Panc1 (cell line): ENCODE measurements at regions not wholly inside any gene's neighbourhood (a gene's known extent, or its start where the extent isn't known, plus 50 kb on each side); places are given as distances from the start of the nearest gene placed in this dataset.

Source experiments
- ATAC-seq: fragments of 200-7000 bp; cut with Tn5 transposase; 2 replicates; pipeline ENCODE4 v1.9.1; 2020; ENCODE audit warnings: mild to moderate bottlenecking, moderate library complexity
- BruUV-seq: library from RNA; stranded (reverse); fragments of 400-500 nt; replicated peaks from 2 replicates; lab custom pipeline; 2021; lab: Mats Ljungman, UMichigan
- CTCF ChIA-PET: fragments of 300-600 bp; sonication (Branson Sonifier 250); formaldehyde crosslinking; loops from one replicate; lab custom pipeline; 2022; ENCODE audit warnings: antibody characterized with exemption; lab: Charles Lee
- POLR2A ChIA-PET: fragments of 300-600 bp; sonication (Branson Sonifier 250); formaldehyde crosslinking; loops from one replicate; lab custom pipeline; 2022; ENCODE audit warnings: antibody characterized with exemption; lab: Charles Lee
- DNase-seq: peaks from one replicate; pipeline ENCODE4 v3.0.0-alpha.2; 2010; ENCODE audit warnings: low read depth, low spot score
- H3K27ac ChIP-seq: 2 replicates; pipeline ENCODE4 v1.5.1; 2011; ENCODE audit warnings: mild to moderate bottlenecking, low read length, inconsistent platforms
- H3K27me3 ChIP-seq: fragments of 200-500 bp; sonication (Bioruptor generic); 2 replicates; pipeline ENCODE4 v1.6.0; 2014; ENCODE audit warnings: low read length, inconsistent platforms; ENCODE audit not compliant: control insufficient read depth, insufficient read depth
- H3K36me3 ChIP-seq: fragments of 200-500 bp; sonication (Bioruptor generic); 2 replicates; pipeline ENCODE4 v1.5.1; 2014; ENCODE audit warnings: inconsistent platforms, mild to moderate bottlenecking, low read length, moderate library complexity; ENCODE audit not compliant: control insufficient read depth, insufficient read depth
- H3K4me1 ChIP-seq: 2 replicates; pipeline ENCODE4 v1.5.1; 2011; ENCODE audit warnings: inconsistent platforms, mild to moderate bottlenecking, low read length, moderate library complexity; ENCODE audit not compliant: control insufficient read depth, insufficient read depth
- H3K4me3 ChIP-seq, 2 experiments: 2 replicates each; pipeline ENCODE4 v1.5.1; 2011 to 2012; ENCODE audit warnings: low read depth in 2 of 2, low read length in 2 of 2, mild to moderate bottlenecking in 2 of 2, inconsistent platforms in 1 of 2, moderate library complexity in 1 of 2
- H3K9me3 ChIP-seq: fragments of 200-500 bp; sonication (Bioruptor generic); 2 replicates; pipeline ENCODE4 v1.5.1; 2014; ENCODE audit warnings: low read depth, mild to moderate bottlenecking, inconsistent platforms, low read length, moderate library complexity; ENCODE audit not compliant: control insufficient read depth, insufficient read depth
- CTCF ChIP-seq: fragments of 450-650 bp; IDR thresholded peaks from 2 replicates; pipeline ENCODE4 v1.5.1; 2017; ENCODE audit warnings: mild to moderate bottlenecking
- POLR2AphosphoS5 ChIP-seq: IDR thresholded peaks from 2 replicates; pipeline ENCODE4 v1.6.1; 2012; ENCODE audit warnings: mild to moderate bottlenecking, low read depth, low read length, moderate library complexity
- SIN3A ChIP-seq: IDR thresholded peaks from 2 replicates; pipeline ENCODE4 v1.6.1; 2012; ENCODE audit warnings: low read depth, mild to moderate bottlenecking, low read length, moderate library complexity, borderline replicate concordance; ENCODE audit not compliant: insufficient read depth
- TCF7L2 ChIP-seq: IDR thresholded peaks from 2 replicates; pipeline ENCODE4 v1.6.1; 2011; ENCODE audit warnings: mild to moderate bottlenecking, low read depth, low read length, inconsistent platforms
- in situ Hi-C: cut with HindIII; loops from 2 replicates; pipeline ENCODE4 v1.10.0; 2016; ENCODE audit warnings: low sequenced_read_pairs, low pct_unique_long_range_greater_than_20kb
- intact Hi-C: fragments of 100-400 bp; cut with micrococcal nuclease; formaldehyde crosslinking; loops from one replicate; pipeline ENCODE4 v1.10.0; 2022; ENCODE audit not compliant: unreplicated experiment
- TF ChIP-seq, protein P1 (sequence below), 2 experiments: IDR thresholded peaks; 2 replicates each; pipeline ENCODE4 v1.6.1; 2011 to 2012; ENCODE audit warnings: low read depth in 2 of 2, control low read depth in 1 of 2, low read length in 1 of 2, mild to moderate bottlenecking in 1 of 2, moderate library complexity in 1 of 2; ENCODE audit not compliant: insufficient read depth in 1 of 2

- in situ Hi-C loops (no loop called here), intact Hi-C loops (no loop called here)
- no peak for DNase-seq
- Histone ChIP-seq H3K27ac (no peak overlapping the region), H3K9me3 (no peaks in the 10 kb centered on the region), H3K36me3 (no peaks in the 10 kb centered on the region), H3K4me1 (no peaks in the 10 kb centered on the region), H3K4me3 (no peak overlapping the region), H3K27me3 (no peaks in the 10 kb centered on the region)
- POLR2A ChIA-PET, result no interaction called here
- no peak for TF ChIP-seq CTCF
- no peak for TF ChIP-seq SIN3A
- TF ChIP-seq, protein P1, sequence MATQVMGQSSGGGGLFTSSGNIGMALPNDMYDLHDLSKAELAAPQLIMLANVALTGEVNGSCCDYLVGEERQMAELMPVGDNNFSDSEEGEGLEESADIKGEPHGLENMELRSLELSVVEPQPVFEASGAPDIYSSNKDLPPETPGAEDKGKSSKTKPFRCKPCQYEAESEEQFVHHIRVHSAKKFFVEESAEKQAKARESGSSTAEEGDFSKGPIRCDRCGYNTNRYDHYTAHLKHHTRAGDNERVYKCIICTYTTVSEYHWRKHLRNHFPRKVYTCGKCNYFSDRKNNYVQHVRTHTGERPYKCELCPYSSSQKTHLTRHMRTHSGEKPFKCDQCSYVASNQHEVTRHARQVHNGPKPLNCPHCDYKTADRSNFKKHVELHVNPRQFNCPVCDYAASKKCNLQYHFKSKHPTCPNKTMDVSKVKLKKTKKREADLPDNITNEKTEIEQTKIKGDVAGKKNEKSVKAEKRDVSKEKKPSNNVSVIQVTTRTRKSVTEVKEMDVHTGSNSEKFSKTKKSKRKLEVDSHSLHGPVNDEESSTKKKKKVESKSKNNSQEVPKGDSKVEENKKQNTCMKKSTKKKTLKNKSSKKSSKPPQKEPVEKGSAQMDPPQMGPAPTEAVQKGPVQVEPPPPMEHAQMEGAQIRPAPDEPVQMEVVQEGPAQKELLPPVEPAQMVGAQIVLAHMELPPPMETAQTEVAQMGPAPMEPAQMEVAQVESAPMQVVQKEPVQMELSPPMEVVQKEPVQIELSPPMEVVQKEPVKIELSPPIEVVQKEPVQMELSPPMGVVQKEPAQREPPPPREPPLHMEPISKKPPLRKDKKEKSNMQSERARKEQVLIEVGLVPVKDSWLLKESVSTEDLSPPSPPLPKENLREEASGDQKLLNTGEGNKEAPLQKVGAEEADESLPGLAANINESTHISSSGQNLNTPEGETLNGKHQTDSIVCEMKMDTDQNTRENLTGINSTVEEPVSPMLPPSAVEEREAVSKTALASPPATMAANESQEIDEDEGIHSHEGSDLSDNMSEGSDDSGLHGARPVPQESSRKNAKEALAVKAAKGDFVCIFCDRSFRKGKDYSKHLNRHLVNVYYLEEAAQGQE (IDR thresholded peaks at IDR 0.05; ENCODE audit: insufficient read depth in 1 of 2, low read depth in 2 of 2, low read length in 1 of 2), result no peak
- no peak for TF ChIP-seq TCF7L2
- no peak for TF ChIP-seq POLR2AphosphoS5
- CTCF ChIA-PET, result no interaction called here
- no peak for ATAC-seq
- no TSS peak for BruUV-seq
Measured at GRCh38 chr18:73653251-73653650, 494.4 kb downstream of the FBXO15 start.

GRCh38 chr18:73647391-73647790 is 500.2 kb downstream of the FBXO15 start:
- no peak overlapping the region for H3K27ac ChIP-seq

More at GRCh38 chr18:73647391-73647790, 500.2 kb downstream of the FBXO15 start:
- TF ChIP-seq CTCF (no peak), TCF7L2 (no peak), SIN3A (no peak), POLR2AphosphoS5 (no peak)
- TF ChIP-seq, protein P1 (IDR thresholded peaks at IDR 0.05; ENCODE audit: insufficient read depth in 1 of 2, low read depth in 2 of 2, low read length in 1 of 2), result no peak
- POLR2A ChIA-PET, result no interaction called here
- in situ Hi-C loops, result no loop called here
- DNase-seq, result no peak
- no TSS peak for BruUV-seq
- ATAC-seq, result no peak
- Histone ChIP-seq H3K4me3 (no peak overlapping the region), H3K27me3 (no peaks in the 10 kb centered on the region), H3K4me1 (no peaks in the 10 kb centered on the region), H3K9me3 (no peaks in the 10 kb centered on the region), H3K36me3 (no peaks in the 10 kb centered on the region)
- intact Hi-C loops, result no loop called here
- CTCF ChIA-PET, result no interaction called here
